Prostate gland (tissue), 2 donors: ENCODE measurements at regions not wholly inside any gene's neighbourhood (a gene's known extent, or its start where the extent isn't known, plus 50 kb on each side); places are given as distances from the start of the nearest gene placed in this dataset.
"Not testable (repeated sequence)": the region's sequence is repeated elsewhere in the genome, so short reads cannot be mapped to it uniquely, and the experiment has no call there.

ENCODE experiments used
- DNase-seq: peaks from one replicate; pipeline ENCODE4 v3.0.0-alpha.2; 2019; ENCODE audit warnings: low spot score
- H3K27ac ChIP-seq, 2 donors: fragments of 200-600 bp; sonication (generic); 2 replicates each; pipeline ENCODE4 v1.5.1; 2017 to 2019
- H3K27me3 ChIP-seq: fragments of 200-600 bp; sonication (generic); replicated peaks from 2 replicates; pipeline ENCODE4 v1.5.1; 2019; ENCODE audit not compliant: insufficient read depth
- H3K36me3 ChIP-seq, 2 donors: fragments of 200-600 bp; sonication (generic); 1 replicate in 1 of 2; 2 replicates in 1 of 2; pipeline versions ENCODE4 v1.5.1 to v1.8.1; 2017 to 2019
- H3K4me1 ChIP-seq: fragments of 200-600 bp; sonication (generic); replicated peaks from 2 replicates; pipeline ENCODE4 v1.5.1; 2019
- H3K4me3 ChIP-seq, 2 donors: fragments of 200-600 bp; sonication (generic); 2 replicates each; pipeline ENCODE4 v1.5.1; 2017 to 2019
- H3K9me3 ChIP-seq: fragments of 200-600 bp; sonication (generic); 2 replicates; pipeline ENCODE4 v1.5.1; 2017
- POLR2A ChIP-seq: fragments of 450-650 bp; IDR thresholded peaks from one replicate; pipeline ENCODE4 v1.6.1; 2016; ENCODE audit warnings: antibody characterized with exemption, mild to moderate bottlenecking
- POLR2AphosphoS5 ChIP-seq: sonication (generic); formaldehyde crosslinking; IDR thresholded peaks from one replicate; pipeline ENCODE4 v1.6.1; 2017; ENCODE audit warnings: antibody characterized with exemption
- WGBS: methylation state at CpG from one replicate; pipeline ENCODE4 v1.1.5; 2018; 5-methylcytosine and 5-hydroxymethylcytosine counted together
- intact Hi-C: fragments of 100-400 bp; cut with DNase I; formaldehyde crosslinking; loops from one replicate; pipeline ENCODE4 v1.14.2; 2022
- TF ChIP-seq, protein P1 (sequence below), 4 experiments: fragments of 200-600 bp in 2 of 4; fragments of 450-650 bp in 2 of 4; sonication (generic) in 2 of 4; IDR thresholded peaks; 1 replicate in 3 of 4; 2 replicates in 1 of 4; pipeline ENCODE4 v1.5.1; 2016 to 2019; ENCODE audit warnings: antibody characterized with exemption in 4 of 4, mild to moderate bottlenecking in 2 of 4, moderate library complexity in 2 of 4

GRCh38 chr20:53725575-53725970, 131.9 kb upstream of the ZNF217 start:
- Histone ChIP-seq H3K27me3 (no peaks in the 10 kb centered on the region), H3K9me3 (no peaks in the 10 kb centered on the region), H3K4me1 (no peaks in the 10 kb centered on the region), H3K36me3 (no peaks in the 10 kb centered on the region), H3K27ac (no peak overlapping the region), H3K4me3 (no peak overlapping the region)
- no peak for DNase-seq
- intact Hi-C loops, result no loop called here
- TF ChIP-seq POLR2A, result no peak
- 97% methylated on average over 11 of the region's 11 CpGs for WGBS

DNA sequence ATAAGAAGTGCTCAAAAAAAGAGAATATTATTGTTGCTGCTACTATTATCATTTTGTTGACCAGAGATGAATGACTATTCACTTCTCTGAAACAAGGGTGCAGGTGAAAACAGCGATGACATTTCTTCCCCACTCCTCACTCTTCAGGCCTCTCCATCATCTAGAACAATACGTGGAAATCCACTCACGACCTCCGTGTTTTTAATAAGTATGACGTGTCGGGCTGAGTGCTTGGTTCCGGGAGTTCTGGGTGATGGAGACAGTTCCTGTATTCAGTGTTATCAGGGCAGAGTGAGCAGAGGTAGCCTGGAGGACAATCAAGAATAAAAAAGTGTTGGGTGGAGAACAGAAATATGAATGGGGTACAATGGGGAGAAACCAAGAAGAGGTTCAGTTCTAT, 130.0 kb upstream of the ZNF217 start:
- no peaks in the 10 kb centered on the region for H3K9me3 ChIP-seq
- DNase-seq, result no peak
- no peaks in the 10 kb centered on the region for H3K27me3 ChIP-seq
- 88% methylated on average over 7 of the region's 7 CpGs for WGBS
- H3K36me3 ChIP-seq, result no peaks in the 10 kb centered on the region
- H3K4me3 ChIP-seq, result no peak overlapping the region
- TF ChIP-seq POLR2A, result no peak
- no peak overlapping the region for H3K27ac ChIP-seq
- intact Hi-C loops, result no loop called here
- no peaks in the 10 kb centered on the region for H3K4me1 ChIP-seq

DNA sequence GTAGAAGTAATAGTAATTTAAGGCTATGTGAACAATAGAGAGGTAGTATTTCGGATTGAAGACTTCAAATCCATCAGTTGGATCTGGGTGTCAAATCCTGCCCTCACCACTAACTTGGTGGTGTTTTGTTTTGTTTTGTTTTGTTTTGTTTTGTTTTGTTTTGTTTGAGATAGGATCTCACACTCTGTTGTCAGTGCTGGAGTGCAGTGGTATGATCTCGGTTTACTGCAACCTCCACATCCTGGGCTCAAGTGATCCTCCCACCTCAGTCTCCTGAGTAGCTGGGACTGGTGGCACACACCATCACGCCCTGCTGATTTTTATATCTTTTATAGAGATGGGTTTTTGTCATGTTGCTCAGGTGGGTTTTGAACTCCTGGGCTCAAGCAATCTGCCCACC, 129.4 kb upstream of the ZNF217 start:
- Histone ChIP-seq H3K4me3 (no peak overlapping the region), H3K9me3 (no peaks in the 10 kb centered on the region), H3K4me1 (no peaks in the 10 kb centered on the region), H3K36me3 (no peaks in the 10 kb centered on the region), H3K27me3 (no peaks in the 10 kb centered on the region), H3K27ac (no peak overlapping the region)
- intact Hi-C loops, result no loop called here
- WGBS, result 93% methylated on average over 3 of the region's 3 CpGs
- no peak for TF ChIP-seq POLR2A
- DNase-seq, result no peak

DNA sequence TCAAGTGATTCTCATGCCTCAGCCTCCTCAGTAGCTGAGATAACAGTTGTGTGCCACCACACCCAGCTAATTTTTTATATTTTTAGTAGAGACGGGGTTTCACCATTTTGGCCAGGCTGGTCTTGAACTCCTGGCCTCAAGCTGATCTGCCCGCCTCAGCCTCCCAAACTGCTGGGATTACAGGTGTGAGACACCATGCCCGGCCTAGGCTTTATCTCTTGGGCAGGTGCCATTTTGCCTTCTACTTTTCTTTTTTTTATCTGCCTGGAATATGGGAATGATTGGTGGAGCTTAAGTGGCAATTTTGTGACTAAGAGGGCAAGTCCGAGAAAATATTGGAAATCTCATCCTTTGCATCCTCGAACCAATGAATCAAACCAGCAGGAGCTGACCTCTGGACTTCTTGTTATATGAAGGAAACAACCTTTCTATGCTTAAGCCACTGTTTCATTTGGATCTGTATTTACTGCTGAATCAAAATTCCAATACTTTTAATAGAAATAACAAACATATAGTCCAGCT, 128.9 kb upstream of the ZNF217 start:
- H3K27me3 ChIP-seq, result no peaks in the 10 kb centered on the region
- no peak for DNase-seq
- no peaks in the 10 kb centered on the region for H3K9me3 ChIP-seq
- TF ChIP-seq POLR2AphosphoS5, result no peak
- TF ChIP-seq, protein P1, sequence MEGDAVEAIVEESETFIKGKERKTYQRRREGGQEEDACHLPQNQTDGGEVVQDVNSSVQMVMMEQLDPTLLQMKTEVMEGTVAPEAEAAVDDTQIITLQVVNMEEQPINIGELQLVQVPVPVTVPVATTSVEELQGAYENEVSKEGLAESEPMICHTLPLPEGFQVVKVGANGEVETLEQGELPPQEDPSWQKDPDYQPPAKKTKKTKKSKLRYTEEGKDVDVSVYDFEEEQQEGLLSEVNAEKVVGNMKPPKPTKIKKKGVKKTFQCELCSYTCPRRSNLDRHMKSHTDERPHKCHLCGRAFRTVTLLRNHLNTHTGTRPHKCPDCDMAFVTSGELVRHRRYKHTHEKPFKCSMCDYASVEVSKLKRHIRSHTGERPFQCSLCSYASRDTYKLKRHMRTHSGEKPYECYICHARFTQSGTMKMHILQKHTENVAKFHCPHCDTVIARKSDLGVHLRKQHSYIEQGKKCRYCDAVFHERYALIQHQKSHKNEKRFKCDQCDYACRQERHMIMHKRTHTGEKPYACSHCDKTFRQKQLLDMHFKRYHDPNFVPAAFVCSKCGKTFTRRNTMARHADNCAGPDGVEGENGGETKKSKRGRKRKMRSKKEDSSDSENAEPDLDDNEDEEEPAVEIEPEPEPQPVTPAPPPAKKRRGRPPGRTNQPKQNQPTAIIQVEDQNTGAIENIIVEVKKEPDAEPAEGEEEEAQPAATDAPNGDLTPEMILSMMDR (IDR thresholded peaks at IDR 0.05), result no peak
- TF ChIP-seq POLR2A, result no peak
- H3K36me3 ChIP-seq, result no peaks in the 10 kb centered on the region
- WGBS, result 98% methylated on average over 5 of the region's 5 CpGs
- intact Hi-C loops, result no loop called here
- no peaks in the 10 kb centered on the region for H3K4me1 ChIP-seq
- no peak overlapping the region for H3K27ac ChIP-seq
- no peak overlapping the region for H3K4me3 ChIP-seq

DNA sequence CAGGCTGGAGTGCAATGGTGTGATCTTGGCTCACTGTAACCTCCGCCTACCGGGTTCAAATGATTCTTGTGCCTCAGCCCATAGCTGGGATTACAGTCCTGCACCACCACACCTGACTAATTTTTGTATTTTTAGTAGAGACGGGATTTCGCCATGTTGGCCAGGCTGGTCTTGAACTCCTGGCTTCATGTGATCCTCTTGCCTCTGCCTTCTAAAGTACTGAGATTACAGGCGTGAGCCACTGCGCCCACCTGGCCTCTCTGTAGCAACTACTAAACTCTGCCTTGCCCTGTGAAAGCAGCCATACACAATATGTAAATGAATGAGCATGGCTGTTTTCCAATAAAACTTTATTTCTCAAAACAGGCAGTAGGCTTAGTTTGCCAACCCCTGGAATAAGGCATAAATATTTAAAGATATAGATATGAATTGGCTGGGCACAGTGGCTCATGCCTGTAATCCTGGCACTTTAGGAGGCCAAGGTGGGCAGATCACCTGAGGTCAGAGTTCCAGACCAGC, 127.9 kb upstream of the ZNF217 start:
- WGBS, result 88% methylated on average over 6 of the region's 6 CpGs
- H3K27me3 ChIP-seq, H3K4me3 ChIP-seq, DNase-seq, H3K36me3 ChIP-seq, H3K4me1 ChIP-seq, H3K27ac ChIP-seq, intact Hi-C loops, H3K9me3 ChIP-seq: not testable (repeated sequence)

DNA sequence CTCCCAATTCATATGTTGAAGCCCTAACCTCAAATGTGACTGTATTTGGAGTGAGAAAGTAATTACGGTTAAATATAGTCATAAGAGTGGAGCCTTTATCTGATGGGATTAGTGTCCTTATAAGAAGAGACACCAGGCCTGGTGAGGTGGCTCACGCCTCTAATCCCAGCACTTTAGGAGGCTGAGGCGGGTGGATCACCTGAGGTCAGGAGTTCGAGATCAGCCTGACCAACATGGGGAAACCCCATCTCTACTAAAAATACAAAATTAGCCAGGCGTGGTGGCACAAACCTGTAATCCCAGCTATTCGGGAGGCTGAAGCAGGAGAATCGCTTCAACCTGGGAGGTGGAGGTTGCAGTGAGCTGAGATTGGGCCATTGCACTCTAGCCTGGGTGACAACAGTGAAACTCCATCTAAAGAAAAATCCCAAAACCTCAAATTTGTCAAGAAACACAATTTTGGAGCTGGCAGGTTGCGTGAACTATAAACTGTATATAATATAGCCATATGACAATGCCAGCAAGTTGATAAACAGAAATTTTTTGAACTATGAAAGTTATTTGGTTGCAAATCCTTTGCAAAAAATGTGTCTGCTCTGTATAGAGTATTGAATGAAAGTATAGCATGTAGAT, 125.6 kb upstream of the ZNF217 start:
- DNase-seq, result not testable (repeated sequence)

DNA sequence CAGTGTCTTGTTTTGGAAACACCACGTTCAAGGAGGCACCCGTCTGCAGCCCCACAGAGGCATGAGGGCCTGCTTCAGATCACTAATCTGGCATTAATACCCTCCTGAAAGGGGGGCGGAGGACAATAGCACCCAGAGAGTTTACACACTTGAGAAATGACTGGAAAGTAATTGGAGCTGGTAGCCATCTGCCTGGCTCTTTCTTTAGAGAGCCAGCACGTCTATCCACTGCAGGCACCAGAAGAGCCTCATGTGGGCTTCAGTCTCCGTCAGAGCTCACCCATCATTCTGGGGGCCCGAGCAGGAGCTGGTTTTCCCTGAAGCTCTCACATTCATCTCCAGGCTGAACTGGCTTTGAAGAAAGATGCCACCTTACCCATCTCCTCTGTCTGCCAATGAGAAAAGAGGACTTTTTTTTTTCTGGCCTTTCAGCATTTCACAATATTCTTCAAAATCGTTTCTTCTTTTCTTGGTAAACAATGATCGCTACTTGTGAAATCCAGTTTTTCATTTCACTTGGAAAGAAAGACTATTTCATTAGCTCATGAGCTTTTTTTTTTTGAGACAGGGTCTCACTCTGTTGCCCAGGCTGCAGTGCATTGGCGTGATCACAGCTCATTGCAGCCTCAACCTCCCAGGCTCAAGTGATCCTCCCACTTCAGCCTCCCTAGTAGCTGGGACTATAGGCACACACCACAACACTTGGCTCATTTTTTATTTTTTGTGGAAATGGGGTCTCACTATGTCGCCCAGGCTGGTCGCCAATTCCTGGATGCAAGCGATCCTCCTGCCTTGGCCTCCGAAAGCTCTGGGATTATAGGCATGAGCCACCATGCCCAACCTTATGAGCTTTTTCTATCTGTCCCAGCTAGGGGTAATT, 124.7 kb upstream of the ZNF217 start:
- no peak overlapping the region for H3K27ac ChIP-seq
- 81% methylated on average over 13 of the region's 13 CpGs for WGBS
- intact Hi-C loops, result no loop called here
- DNase-seq, result no peak
- no peaks in the 10 kb centered on the region for H3K4me1 ChIP-seq
- H3K36me3 ChIP-seq, result no peaks in the 10 kb centered on the region
- TF ChIP-seq POLR2AphosphoS5 (no peak), POLR2A (no peak)
- TF ChIP-seq, protein P1 (IDR thresholded peaks at IDR 0.05), result no peak
- no peaks in the 10 kb centered on the region for H3K27me3 ChIP-seq
- no peaks in the 10 kb centered on the region for H3K9me3 ChIP-seq
- H3K4me3 ChIP-seq, result no peak overlapping the region

More for the DNA sequence above, 125.6 kb upstream of the ZNF217 start:
- H3K9me3 ChIP-seq, H3K27me3 ChIP-seq, H3K4me3 ChIP-seq, intact Hi-C loops, H3K4me1 ChIP-seq, H3K27ac ChIP-seq, H3K36me3 ChIP-seq: not testable (repeated sequence)
- WGBS, result 96% methylated on average over 8 of the region's 8 CpGs
